A673 (cell line): ENCODE measurements at regions not wholly inside any gene's neighbourhood (a gene's known extent, or its start where the extent isn't known, plus 50 kb on each side); places are given as distances from the start of the nearest gene placed in this dataset.

Experiments used
- BruUV-seq: library from RNA; stranded (reverse); fragments of 400-500 nt; replicated peaks from 2 replicates; lab custom pipeline; 2021; lab: Mats Ljungman, UMichigan
- CTCF ChIA-PET: fragments of 300-600 bp; sonication (Branson Sonifier 250); formaldehyde crosslinking; loops from one replicate; lab custom pipeline; 2022; ENCODE audit warnings: antibody characterized with exemption; lab: Charles Lee
- POLR2A ChIA-PET: fragments of 300-600 bp; sonication (Branson Sonifier 250); formaldehyde crosslinking; loops from one replicate; lab custom pipeline; 2022; ENCODE audit warnings: antibody characterized with exemption; ENCODE audit not compliant: low non-redundant PET; lab: Charles Lee
- DNase-seq: peaks from one replicate; pipeline ENCODE4 v3.0.0-alpha.2; 2015; ENCODE audit warnings: low spot score
- H3K27ac ChIP-seq: fragments of 200-600 bp; sonication (generic); 2 replicates; pipeline ENCODE4 v1.5.1; 2016; ENCODE audit warnings: mixed run types, low read depth, mild to moderate bottlenecking, mixed read lengths, antibody characterized with exemption, low read length; ENCODE audit not compliant: poor library complexity, severe bottlenecking
- H3K27me3 ChIP-seq: fragments of 200-600 bp; sonication (generic); replicated peaks from 2 replicates; pipeline ENCODE4 v1.6.1; 2017; ENCODE audit warnings: mixed run types, low read depth, mild to moderate bottlenecking, mixed read lengths, antibody characterized with exemption, low read length; ENCODE audit not compliant: insufficient read depth, poor library complexity
- H3K36me3 ChIP-seq: fragments of 200-600 bp; sonication (generic); 2 replicates; pipeline ENCODE4 v1.6.1; 2016; ENCODE audit warnings: mixed run types, mild to moderate bottlenecking, mixed read lengths, antibody characterized with exemption, low read length; ENCODE audit not compliant: insufficient read depth, poor library complexity, severe bottlenecking
- H3K4me1 ChIP-seq: fragments of 200-600 bp; sonication (generic); 2 replicates; pipeline ENCODE4 v1.6.1; 2017; ENCODE audit warnings: mixed run types, mild to moderate bottlenecking, mixed read lengths, antibody characterized with exemption, low read length; ENCODE audit not compliant: insufficient read depth, poor library complexity, severe bottlenecking
- H3K4me3 ChIP-seq: fragments of 200-600 bp; sonication (generic); 2 replicates; pipeline ENCODE4 v1.5.1; 2016; ENCODE audit warnings: low read depth, mixed run types, mild to moderate bottlenecking, mixed read lengths, low read length; ENCODE audit not compliant: poor library complexity, severe bottlenecking
- H3K9me3 ChIP-seq: fragments of 200-600 bp; sonication (generic); 2 replicates; pipeline ENCODE4 v1.6.1; 2016; ENCODE audit warnings: mixed run types, low read depth, mild to moderate bottlenecking, mixed read lengths, antibody characterized with exemption, low read length; ENCODE audit not compliant: poor library complexity, severe bottlenecking
- EZH2 ChIP-seq: fragments of 200-600 bp; sonication (generic); IDR thresholded peaks from 2 replicates; pipeline ENCODE4 v1.6.1; 2017; ENCODE audit warnings: borderline replicate concordance, low read depth, mild to moderate bottlenecking, mixed read lengths, antibody characterized with exemption, low read length; ENCODE audit not compliant: poor library complexity, severe bottlenecking
- intact Hi-C: fragments of 100-400 bp; cut with micrococcal nuclease; formaldehyde crosslinking; loops from one replicate; pipeline ENCODE4 v1.10.0; 2022; ENCODE audit not compliant: unreplicated experiment
- TF ChIP-seq, protein P1 (sequence below): fragments of 300-800, 200-600 bp; sonication (generic); conservative IDR thresholded peaks from 2 replicates; pipeline ENCODE4 v1.5.1; 2017; ENCODE audit warnings: low read depth, mild to moderate bottlenecking, antibody characterized with exemption, low read length, moderate library complexity, mixed read lengths

DNA sequence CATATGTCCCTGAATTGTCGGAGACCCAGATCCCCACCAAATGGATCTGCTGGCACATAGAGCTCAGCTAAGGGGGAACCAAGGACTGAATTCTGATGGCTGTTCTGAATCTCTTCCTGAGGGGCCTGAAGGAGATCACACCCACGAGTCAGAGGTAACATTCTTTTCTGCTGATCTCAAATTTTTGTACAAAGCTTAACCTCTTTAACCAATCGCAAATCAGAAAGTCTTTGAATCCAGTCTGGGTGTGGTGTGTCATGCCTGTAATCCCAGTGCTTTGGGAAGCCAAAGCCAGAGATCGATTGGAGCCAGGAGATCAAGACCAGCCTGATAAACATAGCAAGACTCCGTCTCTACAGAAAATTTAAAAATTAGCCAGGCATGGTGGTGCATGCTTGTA is 62.8 kb upstream of the PRRC2C start:
- Histone ChIP-seq H3K9me3 (no peaks in the 10 kb centered on the region), H3K27ac (no peak overlapping the region), H3K4me3 (no peak overlapping the region), H3K36me3 (no peaks in the 10 kb centered on the region), H3K27me3 (no peaks in the 10 kb centered on the region), H3K4me1 (no peaks in the 10 kb centered on the region)
- no peak for DNase-seq
- intact Hi-C loops: no loop called here
- no TSS peak for BruUV-seq
- ChIA-PET CTCF (interaction anchor here (0.6 kb wide), 1 partner anchor 200 kb away, joined by 3 read pairs; no protein-coding TSS in a partner anchor), POLR2A (no interaction called here)
- TF ChIP-seq, protein P1, sequence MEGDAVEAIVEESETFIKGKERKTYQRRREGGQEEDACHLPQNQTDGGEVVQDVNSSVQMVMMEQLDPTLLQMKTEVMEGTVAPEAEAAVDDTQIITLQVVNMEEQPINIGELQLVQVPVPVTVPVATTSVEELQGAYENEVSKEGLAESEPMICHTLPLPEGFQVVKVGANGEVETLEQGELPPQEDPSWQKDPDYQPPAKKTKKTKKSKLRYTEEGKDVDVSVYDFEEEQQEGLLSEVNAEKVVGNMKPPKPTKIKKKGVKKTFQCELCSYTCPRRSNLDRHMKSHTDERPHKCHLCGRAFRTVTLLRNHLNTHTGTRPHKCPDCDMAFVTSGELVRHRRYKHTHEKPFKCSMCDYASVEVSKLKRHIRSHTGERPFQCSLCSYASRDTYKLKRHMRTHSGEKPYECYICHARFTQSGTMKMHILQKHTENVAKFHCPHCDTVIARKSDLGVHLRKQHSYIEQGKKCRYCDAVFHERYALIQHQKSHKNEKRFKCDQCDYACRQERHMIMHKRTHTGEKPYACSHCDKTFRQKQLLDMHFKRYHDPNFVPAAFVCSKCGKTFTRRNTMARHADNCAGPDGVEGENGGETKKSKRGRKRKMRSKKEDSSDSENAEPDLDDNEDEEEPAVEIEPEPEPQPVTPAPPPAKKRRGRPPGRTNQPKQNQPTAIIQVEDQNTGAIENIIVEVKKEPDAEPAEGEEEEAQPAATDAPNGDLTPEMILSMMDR: no peak

DNA sequence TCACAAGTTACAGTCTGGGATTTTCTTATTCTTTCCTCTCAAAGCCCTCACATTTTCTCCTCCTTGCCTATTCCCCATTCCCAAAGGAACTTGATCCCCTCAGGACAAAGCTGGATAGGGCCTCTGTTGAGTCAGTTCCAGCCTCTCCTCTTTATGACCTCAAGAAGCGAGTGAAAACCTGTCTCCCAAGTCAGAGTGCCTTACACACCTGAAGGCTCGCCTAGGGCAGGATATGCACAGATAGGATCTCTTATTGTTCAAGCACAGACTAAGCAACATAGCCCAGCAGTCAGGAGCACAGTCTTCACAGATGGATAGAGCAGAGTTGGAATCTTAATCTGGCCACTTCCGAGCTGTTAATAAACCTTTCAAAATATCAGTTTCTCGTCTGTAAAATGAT is 60.8 kb upstream of the PRRC2C start:
- no TSS peak for BruUV-seq
- Histone ChIP-seq H3K27ac (no peak overlapping the region), H3K36me3 (no peaks in the 10 kb centered on the region), H3K27me3 (no peaks in the 10 kb centered on the region), H3K4me3 (no peak overlapping the region), H3K4me1 (no peaks in the 10 kb centered on the region), H3K9me3 (peaks cover 5% of the 10 kb centered on the region)
- intact Hi-C loops: no loop called here
- ChIA-PET CTCF (no interaction called here), POLR2A (no interaction called here)
- TF ChIP-seq EZH2: no peak
- TF ChIP-seq, protein P1: no peak
- no peak for DNase-seq

DNA sequence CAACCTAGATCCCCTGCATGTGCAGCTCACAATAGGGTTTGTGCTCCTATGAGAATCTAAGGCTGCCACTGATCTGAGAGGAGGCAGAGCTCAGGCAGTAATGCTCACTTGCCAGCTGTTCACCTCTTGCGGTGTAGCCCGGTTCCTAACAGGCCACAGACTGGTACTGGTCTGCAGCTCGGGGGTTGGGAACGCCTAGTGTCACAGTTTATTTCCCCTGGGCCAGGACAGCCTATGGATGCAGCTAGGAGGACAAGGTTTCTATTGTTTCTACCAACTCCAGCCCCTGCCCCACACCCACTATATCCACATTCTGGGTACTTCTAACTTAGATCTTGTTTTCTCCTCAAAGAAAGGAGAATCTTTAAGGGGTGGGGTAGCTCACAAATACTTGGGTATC is 58.7 kb upstream of the PRRC2C start:
- Histone ChIP-seq H3K36me3 (no peaks in the 10 kb centered on the region), H3K4me3 (no peak overlapping the region), H3K27ac (no peak overlapping the region), H3K27me3 (no peaks in the 10 kb centered on the region), H3K4me1 (no peaks in the 10 kb centered on the region), H3K9me3 (peaks cover 7% of the 10 kb centered on the region)
- ChIA-PET POLR2A (no interaction called here), CTCF (interaction anchor here (0.6 kb wide), 1 partner anchor 113 kb away, joined by 5 read pairs; the partner anchor contains the start of gene FMO4)
- no peak for TF ChIP-seq EZH2
- TF ChIP-seq, protein P1: no peak
- no TSS peak for BruUV-seq
- no peak for DNase-seq
- intact Hi-C loops: no loop called here
